ENCODE measurements at regions not wholly inside any gene's neighbourhood (a gene's known extent, or its start where the extent isn't known, plus 50 kb on each side); places are given as distances from the start of the nearest gene placed in this dataset.

DNA sequence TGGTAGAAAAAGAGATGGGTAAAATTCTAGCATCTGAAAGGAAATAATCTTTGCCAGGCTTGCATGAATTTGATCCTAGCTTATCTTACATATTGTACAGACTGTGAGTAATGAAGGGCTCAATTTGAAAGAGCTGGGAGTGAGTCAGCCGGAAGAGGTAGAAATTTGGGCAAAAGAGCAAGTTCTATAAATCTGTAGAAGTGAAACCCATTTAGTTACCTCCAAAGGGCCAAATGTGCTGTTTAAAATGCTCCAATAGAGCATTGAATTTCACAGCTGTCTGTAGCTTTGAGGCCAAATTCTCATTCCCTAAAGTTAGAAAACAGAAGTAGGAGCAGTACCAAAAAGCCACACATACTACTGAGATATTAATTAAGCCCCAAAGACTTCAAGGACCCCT is 466.1 kb downstream of the BTBD3 start:
- TF ChIP-seq, protein P1, sequence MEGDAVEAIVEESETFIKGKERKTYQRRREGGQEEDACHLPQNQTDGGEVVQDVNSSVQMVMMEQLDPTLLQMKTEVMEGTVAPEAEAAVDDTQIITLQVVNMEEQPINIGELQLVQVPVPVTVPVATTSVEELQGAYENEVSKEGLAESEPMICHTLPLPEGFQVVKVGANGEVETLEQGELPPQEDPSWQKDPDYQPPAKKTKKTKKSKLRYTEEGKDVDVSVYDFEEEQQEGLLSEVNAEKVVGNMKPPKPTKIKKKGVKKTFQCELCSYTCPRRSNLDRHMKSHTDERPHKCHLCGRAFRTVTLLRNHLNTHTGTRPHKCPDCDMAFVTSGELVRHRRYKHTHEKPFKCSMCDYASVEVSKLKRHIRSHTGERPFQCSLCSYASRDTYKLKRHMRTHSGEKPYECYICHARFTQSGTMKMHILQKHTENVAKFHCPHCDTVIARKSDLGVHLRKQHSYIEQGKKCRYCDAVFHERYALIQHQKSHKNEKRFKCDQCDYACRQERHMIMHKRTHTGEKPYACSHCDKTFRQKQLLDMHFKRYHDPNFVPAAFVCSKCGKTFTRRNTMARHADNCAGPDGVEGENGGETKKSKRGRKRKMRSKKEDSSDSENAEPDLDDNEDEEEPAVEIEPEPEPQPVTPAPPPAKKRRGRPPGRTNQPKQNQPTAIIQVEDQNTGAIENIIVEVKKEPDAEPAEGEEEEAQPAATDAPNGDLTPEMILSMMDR (conservative IDR thresholded peaks at IDR 0.05; ENCODE audit: control insufficient read depth, insufficient read depth, low read depth, low read length) = no peak
- DNase-seq (ENCODE audit: low read depth) = no peak
- no peak overlapping the region for H3K4me3 ChIP-seq (ENCODE audit: control insufficient read depth, low read depth, low read length)

DNA sequence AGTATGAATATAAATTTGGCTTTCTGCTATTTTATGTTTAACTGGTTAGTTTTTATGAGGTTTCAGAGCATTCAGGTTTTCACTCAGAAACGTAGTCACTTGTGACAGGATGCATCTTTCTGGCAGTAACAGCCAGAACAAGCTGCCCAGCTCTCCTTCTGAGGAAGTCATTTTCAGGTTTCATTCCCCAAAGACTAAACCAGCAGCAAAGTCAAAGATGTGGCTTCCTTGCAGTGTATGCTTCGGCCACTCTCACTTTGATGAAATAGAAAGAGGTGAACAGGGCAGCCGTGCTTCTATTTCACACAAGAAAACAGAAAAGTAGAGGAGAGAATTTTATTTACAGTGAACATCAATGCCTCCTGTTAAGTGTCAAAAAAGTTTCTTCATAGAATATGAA is 469.1 kb downstream of the BTBD3 start:
- no peak overlapping the region for H3K4me3 ChIP-seq (ENCODE audit: control insufficient read depth, low read depth, low read length)
- TF ChIP-seq, protein P1 (conservative IDR thresholded peaks at IDR 0.05; ENCODE audit: control insufficient read depth, insufficient read depth, low read depth, low read length) = no peak
- DNase-seq (ENCODE audit: low read depth) = no peak

DNA sequence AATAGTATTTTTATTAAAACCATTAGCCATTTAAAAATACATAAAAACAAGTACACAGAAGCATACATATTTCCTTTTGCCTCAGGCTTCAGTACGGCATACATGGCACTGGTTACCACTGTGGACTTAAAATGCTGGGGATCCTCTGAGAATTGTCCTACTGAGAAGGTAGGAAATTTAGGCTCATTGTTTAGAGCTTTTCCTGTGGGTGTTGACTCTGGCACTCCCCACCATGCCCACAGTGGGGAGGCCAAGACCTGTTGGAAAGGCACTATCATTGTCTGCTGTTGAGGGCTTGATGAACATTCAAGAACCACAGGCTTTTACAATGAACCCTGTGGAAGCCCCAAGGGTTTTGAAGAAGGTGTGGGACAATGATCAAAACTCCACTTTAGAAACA is 473.4 kb downstream of the BTBD3 start:
- no peak overlapping the region for H3K4me3 ChIP-seq (ENCODE audit: control insufficient read depth, low read depth, low read length)
- DNase-seq (ENCODE audit: low read depth) = no peak
- TF ChIP-seq, protein P1 (conservative IDR thresholded peaks at IDR 0.05; ENCODE audit: control insufficient read depth, insufficient read depth, low read depth, low read length) = no peak

DNA sequence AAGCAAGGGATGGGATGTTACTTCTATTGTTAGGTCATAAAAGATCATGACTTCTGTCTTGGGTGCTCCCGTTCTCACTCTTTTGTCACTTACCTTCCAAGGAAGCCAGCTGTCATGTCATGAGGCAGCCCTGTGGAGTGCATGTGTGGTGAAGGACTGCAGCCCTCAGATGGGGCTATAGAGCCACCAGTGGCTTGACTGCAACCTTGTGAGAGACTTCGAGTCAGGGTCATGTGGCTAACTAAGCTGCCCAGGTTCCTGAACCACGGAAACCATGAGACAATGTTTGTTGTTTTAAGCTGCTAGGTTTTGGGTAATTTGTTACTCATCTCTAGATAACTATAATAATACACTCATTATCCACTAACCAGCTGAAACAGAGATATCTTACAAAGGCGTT is 477.1 kb downstream of the BTBD3 start:
- TF ChIP-seq, protein P1 (conservative IDR thresholded peaks at IDR 0.05; ENCODE audit: control insufficient read depth, insufficient read depth, low read depth, low read length) = no peak
- DNase-seq (ENCODE audit: low read depth) = no peak
- H3K4me3 ChIP-seq (ENCODE audit: control insufficient read depth, low read depth, low read length) = no peak overlapping the region

DNA sequence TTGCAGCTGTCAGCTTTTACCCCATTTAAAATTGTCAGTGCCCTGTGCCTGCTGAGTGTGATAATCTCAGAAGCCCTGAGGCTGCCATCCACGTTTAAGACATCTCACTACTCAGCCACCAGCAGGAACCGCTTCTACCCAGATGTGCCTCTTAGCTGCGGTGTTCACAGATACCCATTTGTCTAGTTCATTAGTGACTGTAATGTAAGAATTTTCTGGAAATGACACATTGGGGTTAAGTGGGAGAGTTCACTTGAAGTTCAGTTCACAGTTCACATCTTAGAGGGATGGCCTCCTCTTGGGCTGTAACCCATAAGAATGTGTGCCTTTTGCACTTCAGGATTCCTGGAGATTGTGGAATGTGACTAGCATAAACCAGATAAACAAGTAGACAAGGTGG is 477.7 kb downstream of the BTBD3 start:
- DNase-seq (ENCODE audit: low read depth) = no peak
- TF ChIP-seq, protein P1 (conservative IDR thresholded peaks at IDR 0.05; ENCODE audit: control insufficient read depth, insufficient read depth, low read depth, low read length) = no peak
- H3K4me3 ChIP-seq (ENCODE audit: control insufficient read depth, low read depth, low read length) = no peak overlapping the region

DNA sequence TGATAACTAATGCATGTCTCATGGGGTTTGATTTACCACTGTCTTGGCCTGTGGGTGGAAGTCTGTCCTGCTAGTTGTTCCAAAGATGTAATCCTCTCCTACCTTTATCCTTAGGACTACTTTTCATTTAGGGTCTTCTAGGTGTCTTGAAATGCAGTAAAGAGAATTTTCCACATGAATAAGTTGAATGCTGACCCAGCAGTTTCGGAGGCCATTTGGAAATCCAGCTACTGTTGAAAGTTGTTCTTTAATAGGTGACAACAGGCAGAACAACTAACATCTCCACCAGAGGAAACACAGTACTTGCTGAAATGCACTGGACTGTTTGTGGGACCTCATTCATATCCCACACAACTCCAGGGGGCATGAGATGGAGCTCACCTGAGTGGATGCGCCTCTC is 478.1 kb downstream of the BTBD3 start:
- DNase-seq (ENCODE audit: low read depth) = no peak
- H3K4me3 ChIP-seq (ENCODE audit: control insufficient read depth, low read depth, low read length) = no peak overlapping the region
- TF ChIP-seq, protein P1 (conservative IDR thresholded peaks at IDR 0.05; ENCODE audit: control insufficient read depth, insufficient read depth, low read depth, low read length) = no peak
